ENCODE measurements at regions not wholly inside any gene's neighbourhood (a gene's known extent, or its start where the extent isn't known, plus 50 kb on each side); places are given as distances from the start of the nearest gene placed in this dataset.
"Not testable (repeated sequence)": the region's sequence is repeated elsewhere in the genome, so short reads cannot be mapped to it uniquely, and the experiment has no call there.

DNA sequence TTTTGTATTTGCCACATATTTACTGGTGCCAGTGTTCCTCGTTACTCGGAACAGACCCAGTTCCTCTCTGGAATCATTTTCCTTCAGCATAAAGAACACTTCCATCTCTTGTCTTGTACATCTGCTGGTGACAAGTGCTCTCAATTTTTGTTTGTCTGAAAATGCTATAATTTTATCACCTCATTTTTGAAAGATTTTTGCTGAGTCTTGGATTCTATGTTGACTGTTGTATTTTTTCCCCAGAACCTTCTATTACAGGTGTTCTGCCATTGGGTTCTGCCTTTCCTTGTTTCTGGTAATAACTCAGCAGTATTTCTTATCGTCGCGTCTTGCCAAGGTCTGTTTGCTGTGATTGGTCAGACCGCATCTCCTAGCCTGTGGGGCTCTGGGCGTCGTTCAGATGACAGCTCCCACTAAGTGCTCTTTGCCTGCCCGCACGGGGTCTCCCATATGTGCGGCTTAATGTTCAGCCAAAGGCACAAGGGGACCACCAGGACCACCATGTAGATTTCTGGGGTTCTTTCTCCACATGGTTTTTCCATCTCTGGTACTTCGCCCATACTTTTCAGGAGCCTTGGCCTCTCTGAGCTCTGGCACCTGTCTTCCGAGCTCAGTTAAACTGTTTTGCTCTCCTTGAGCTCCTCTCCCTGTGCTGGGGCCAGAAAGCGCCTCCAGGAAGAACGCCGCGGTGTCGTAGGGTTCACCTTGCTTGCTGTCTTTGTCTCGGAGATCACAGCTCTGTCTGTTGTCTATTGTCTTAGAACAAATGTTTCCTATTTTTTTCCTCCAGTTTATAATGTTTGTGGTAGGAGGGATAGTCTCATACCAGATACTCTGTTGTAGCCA, 80.0 kb downstream of the METRNL start:
- H3K27ac ChIP-seq (ENCODE audit: low read depth, low read length), result no peak overlapping the region
- H3K4me1 ChIP-seq (ENCODE audit: control insufficient read depth in 3 of 3, insufficient read depth in 3 of 3, low read length in 3 of 3), result peaks cover 0 to 7% (median 4%) of the 10 kb centered on the region in 3 donors
- H3K9ac ChIP-seq (ENCODE audit: low read depth in 1 of 3, low read length in 3 of 3), result no peak overlapping the region
- H3K36me3 ChIP-seq (ENCODE audit: control insufficient read depth in 3 of 3, insufficient read depth in 3 of 3, low read length in 3 of 3), result no peaks in the 10 kb centered on the region
- peaks cover 12 to 27% (median 22%) of the 10 kb centered on the region in 3 donors for H3K27me3 ChIP-seq (ENCODE audit: control insufficient read depth in 3 of 3, insufficient read depth in 3 of 3, low read length in 3 of 3)
- no peak overlapping the region for H3K4me3 ChIP-seq (ENCODE audit: low read length in 3 of 3)
- no peaks in the 10 kb centered on the region for H3K9me3 ChIP-seq (ENCODE audit: control insufficient read depth in 3 of 3, low read length in 3 of 3)

DNA sequence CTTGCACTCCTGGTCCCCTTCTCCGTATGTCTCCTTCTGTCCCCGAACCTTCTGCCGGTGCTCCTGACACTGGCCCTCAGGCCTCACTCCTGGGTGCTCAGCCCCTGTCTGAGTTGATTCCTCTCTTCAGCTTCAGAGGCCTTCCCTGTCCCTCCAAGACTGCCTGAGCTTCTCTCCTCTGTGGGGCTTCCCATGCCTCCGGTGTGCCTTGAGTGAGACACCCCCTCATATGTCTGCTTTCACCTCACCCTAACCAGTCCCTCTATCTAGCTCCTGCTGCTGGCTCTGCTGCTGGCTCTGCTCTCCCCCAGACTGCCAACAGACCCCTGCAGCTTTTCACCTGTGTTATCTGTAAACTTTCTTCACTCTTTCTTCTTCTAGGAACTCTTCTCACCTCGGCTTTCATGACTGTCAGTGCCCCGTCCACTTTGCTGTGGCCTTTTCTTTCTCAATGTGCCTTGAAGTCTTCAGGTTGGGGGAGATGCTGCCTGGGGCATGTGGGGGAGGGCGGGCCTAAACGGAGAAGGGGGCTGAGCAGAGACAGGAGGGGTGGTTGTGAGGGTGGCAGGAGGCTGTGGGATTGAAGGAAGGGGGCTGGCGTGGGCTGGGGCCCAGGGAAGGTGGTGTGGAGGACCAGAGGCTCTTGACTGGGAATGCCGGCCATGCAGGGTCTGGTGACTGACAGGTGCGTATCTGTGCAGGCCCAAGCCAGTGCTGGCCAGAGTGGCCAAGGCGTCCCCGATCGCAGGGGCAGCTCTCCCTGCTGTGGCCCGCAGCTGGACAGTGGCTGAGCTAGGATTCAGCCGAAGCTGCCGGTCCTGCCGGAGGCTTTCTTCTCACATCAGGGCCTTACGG, 81.3 kb downstream of the METRNL start:
- peaks cover 12 to 17% (median 13%) of the 10 kb centered on the region in 3 donors for H3K27me3 ChIP-seq (ENCODE audit: control insufficient read depth in 3 of 3, insufficient read depth in 3 of 3, low read length in 3 of 3)
- H3K27ac ChIP-seq (ENCODE audit: low read depth, low read length), result no peak overlapping the region
- H3K36me3 ChIP-seq (ENCODE audit: control insufficient read depth in 3 of 3, insufficient read depth in 3 of 3, low read length in 3 of 3), result no peaks in the 10 kb centered on the region
- no peak overlapping the region for H3K4me3 ChIP-seq (ENCODE audit: low read length in 3 of 3)
- H3K9me3 ChIP-seq (ENCODE audit: control insufficient read depth in 3 of 3, low read length in 3 of 3), result no peaks in the 10 kb centered on the region
- peaks cover 0 to 4% (median 4%) of the 10 kb centered on the region in 3 donors for H3K4me1 ChIP-seq (ENCODE audit: control insufficient read depth in 3 of 3, insufficient read depth in 3 of 3, low read length in 3 of 3)
- H3K9ac ChIP-seq (ENCODE audit: low read depth in 1 of 3, low read length in 3 of 3), result no peak overlapping the region

DNA sequence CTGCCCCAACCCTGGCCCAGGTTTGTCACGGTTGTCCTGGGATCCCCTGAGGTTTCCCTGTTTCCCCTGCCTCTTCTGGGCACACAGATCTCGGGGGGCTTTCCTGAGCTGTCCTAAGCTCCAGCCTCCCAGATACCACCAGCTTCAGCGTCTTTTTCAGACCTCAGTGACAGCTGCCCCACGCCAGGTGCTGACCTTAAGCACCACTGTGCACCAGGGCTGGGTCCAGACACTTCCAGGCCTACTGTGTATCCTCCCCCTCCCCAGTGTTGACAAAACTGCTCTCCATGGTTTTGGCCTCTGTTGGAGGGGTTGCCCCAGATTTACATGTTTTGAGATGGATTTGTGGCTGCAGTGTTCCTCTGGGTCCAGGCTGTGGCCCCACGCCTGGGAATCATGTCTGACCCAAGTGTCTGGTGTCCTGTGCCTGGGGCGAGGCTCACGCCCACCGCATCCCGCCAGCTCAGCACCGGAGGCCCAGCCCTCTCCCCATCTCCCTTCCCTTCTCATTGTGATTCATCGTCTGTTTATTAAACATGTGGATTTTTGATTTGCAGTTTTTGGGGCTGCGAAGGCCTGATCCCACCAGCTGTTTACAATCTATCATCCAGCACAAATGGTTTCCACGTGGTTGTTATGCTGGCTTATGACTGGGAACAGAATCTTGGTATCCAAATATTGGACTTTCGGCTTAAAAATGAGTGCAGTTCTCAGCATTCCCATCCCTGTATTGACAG, 82.1 kb downstream of the METRNL start:
- Histone ChIP-seq H3K9me3 (ENCODE audit: control insufficient read depth in 3 of 3, low read length in 3 of 3) (no peaks in the 10 kb centered on the region), H3K9ac (ENCODE audit: low read depth in 1 of 3, low read length in 3 of 3) (no peak overlapping the region), H3K27ac (ENCODE audit: low read depth, low read length) (no peak overlapping the region), H3K27me3 (ENCODE audit: control insufficient read depth in 3 of 3, insufficient read depth in 3 of 3, low read length in 3 of 3) (peaks cover 5 to 17% (median 12%) of the 10 kb centered on the region in 3 donors), H3K4me3 (ENCODE audit: low read length in 3 of 3) (no peak overlapping the region), H3K4me1 (ENCODE audit: control insufficient read depth in 3 of 3, insufficient read depth in 3 of 3, low read length in 3 of 3) (peaks cover 0 to 4% (median 0%) of the 10 kb centered on the region in 3 donors), H3K36me3 (ENCODE audit: control insufficient read depth in 3 of 3, insufficient read depth in 3 of 3, low read length in 3 of 3) (no peaks in the 10 kb centered on the region)

DNA sequence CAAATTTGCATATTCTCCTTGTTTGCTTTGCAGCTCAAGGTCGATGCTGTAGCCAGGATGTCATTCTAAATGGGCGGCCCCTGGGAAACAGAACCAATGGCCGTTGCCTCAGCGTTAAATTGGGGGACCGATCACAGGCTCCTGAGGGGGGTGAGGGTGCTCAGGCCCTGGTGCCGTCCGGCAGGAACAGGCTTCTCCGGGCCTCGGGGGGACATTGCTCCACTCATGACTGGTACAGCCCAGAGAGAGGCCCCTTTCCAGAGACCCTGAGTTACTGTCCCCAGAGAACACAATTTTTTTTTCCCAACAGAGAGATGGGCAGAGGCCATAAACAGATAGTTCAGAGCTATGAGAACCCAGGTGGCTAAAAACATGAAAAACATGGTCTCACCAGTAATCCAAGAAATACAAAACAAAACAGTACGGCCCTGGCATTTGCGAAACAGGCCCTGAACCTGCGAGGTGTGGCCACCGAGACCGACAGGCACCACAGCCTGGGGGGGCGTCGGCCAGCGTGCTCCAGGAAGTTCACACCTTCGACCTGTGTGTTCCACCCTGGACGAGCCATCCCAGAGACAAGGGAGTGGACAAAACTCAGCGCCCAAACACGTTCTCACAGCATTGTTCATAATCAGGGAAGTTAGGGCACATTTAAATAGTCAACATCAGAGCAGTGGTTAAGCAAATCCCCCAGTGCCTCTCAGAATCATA, 82.8 kb downstream of the METRNL start:
- no peaks in the 10 kb centered on the region for H3K36me3 ChIP-seq (ENCODE audit: control insufficient read depth in 3 of 3, insufficient read depth in 3 of 3, low read length in 3 of 3)
- H3K27me3 ChIP-seq (ENCODE audit: control insufficient read depth in 3 of 3, insufficient read depth in 3 of 3, low read length in 3 of 3), result peaks cover 3 to 19% (median 12%) of the 10 kb centered on the region in 3 donors
- H3K4me1 ChIP-seq (ENCODE audit: control insufficient read depth in 3 of 3, insufficient read depth in 3 of 3, low read length in 3 of 3), result peaks cover 0 to 4% (median 0%) of the 10 kb centered on the region in 3 donors
- no peaks in the 10 kb centered on the region for H3K9me3 ChIP-seq (ENCODE audit: control insufficient read depth in 3 of 3, low read length in 3 of 3)
- no peak overlapping the region for H3K9ac ChIP-seq (ENCODE audit: low read depth in 1 of 3, low read length in 3 of 3)
- no peak overlapping the region for H3K27ac ChIP-seq (ENCODE audit: low read depth, low read length)
- H3K4me3 ChIP-seq (ENCODE audit: low read length in 3 of 3), result no peak overlapping the region

DNA sequence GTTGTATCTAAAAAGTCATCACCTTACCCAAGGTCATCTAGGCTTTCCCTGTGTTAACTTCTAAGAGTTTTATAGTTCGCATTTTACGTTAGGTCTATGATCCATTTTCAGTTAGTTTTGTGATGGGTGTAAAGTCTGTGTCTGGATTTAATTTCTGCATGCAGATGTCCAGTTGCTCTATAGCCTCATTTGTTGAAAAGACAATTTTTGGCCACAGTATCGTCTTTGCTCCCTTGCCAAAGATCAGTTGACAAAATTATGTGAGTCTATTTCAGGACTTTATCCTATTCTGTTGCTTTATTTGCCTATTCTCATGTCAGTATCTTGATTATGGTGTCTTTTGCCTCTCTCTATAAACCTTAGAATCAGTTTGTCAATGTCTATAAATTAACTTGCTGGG, 85.1 kb downstream of the METRNL start:
- H3K27ac ChIP-seq (ENCODE audit: low read depth, low read length), result no peak overlapping the region
- H3K4me1 ChIP-seq (ENCODE audit: control insufficient read depth in 3 of 3, insufficient read depth in 3 of 3, low read length in 3 of 3), result peaks cover 0 to 4% (median 0%) of the 10 kb centered on the region in 3 donors
- H3K4me3 ChIP-seq (ENCODE audit: low read length in 3 of 3), result no peak overlapping the region
- no peaks in the 10 kb centered on the region for H3K36me3 ChIP-seq (ENCODE audit: control insufficient read depth in 3 of 3, insufficient read depth in 3 of 3, low read length in 3 of 3)
- no peak overlapping the region for H3K9ac ChIP-seq (ENCODE audit: low read depth in 1 of 3, low read length in 3 of 3)
- H3K27me3 ChIP-seq (ENCODE audit: control insufficient read depth in 3 of 3, insufficient read depth in 3 of 3, low read length in 3 of 3), result peaks cover 3 to 23% (median 12%) of the 10 kb centered on the region in 3 donors
- no peaks in the 10 kb centered on the region for H3K9me3 ChIP-seq (ENCODE audit: control insufficient read depth in 3 of 3, low read length in 3 of 3)

DNA sequence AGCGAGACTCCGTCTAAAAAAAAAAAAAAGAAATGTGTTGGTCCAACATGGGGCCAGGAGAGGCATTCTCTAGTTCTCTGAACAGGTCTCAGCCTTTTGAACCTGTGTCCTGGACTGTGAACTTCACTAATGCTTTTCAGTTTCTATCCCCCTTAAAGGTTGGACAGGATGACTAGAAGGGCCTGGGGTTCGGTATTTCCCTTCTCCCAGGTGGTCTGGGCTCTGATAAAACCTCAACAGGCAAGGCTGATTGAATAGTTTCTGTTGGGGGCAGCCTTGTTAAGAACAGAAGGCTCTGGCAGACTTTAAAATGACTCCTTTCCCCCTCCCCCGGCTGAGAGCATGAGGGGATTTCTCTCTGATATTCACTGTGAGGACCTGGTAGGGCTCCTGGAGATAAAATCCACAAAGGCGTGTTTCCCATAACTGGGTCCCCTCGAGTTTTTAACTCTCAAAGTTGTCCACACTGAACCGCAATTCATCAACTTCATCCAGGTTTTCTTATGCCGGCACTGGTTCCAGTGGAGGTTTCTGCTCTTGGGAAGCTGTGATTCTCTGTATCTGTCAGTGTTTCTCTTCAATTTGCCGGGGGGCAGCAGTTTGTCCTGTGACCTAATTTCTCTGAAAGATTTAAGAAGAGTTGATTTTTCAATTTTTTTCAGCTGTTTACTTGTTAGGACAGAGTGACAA, 91.3 kb downstream of the METRNL start:
- no peak overlapping the region for H3K27ac ChIP-seq (ENCODE audit: low read depth, low read length)
- peaks cover 0 to 8% (median 3%) of the 10 kb centered on the region in 3 donors for H3K27me3 ChIP-seq (ENCODE audit: control insufficient read depth in 3 of 3, insufficient read depth in 3 of 3, low read length in 3 of 3)
- peaks cover 5 to 12% (median 6%) of the 10 kb centered on the region in 3 donors for H3K4me1 ChIP-seq (ENCODE audit: control insufficient read depth in 3 of 3, insufficient read depth in 3 of 3, low read length in 3 of 3)
- H3K9me3 ChIP-seq (ENCODE audit: control insufficient read depth in 3 of 3, low read length in 3 of 3), result no peaks in the 10 kb centered on the region
- H3K9ac ChIP-seq (ENCODE audit: low read depth in 1 of 3, low read length in 3 of 3), result no peak overlapping the region
- no peak overlapping the region for H3K4me3 ChIP-seq (ENCODE audit: low read length in 3 of 3)
- H3K36me3 ChIP-seq (ENCODE audit: control insufficient read depth in 3 of 3, insufficient read depth in 3 of 3, low read length in 3 of 3), result no peaks in the 10 kb centered on the region

DNA sequence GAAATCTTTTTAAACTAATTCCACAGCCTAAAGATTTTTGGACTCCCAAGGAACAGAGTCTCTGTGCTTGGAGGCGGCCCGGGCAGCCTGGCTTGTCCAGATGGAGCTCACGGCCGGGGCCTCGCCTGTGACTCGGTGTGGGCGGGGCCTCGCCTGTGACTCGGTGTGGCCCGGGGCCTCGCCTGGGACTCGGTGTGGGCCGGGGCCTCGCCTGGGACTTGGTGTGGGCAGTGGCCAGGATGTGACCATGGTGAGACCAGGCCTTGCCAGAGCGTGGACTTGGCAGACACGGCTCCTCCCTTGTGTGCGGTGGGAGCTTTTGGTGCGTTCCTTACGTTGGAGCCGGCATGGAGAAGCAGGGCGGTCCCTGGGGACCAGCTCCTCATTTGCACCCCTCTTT, 92.3 kb downstream of the METRNL start:
- H3K4me1 ChIP-seq (ENCODE audit: control insufficient read depth in 3 of 3, insufficient read depth in 3 of 3, low read length in 3 of 3), result peaks cover 5 to 12% (median 6%) of the 10 kb centered on the region in 3 donors
- peaks cover 0 to 8% (median 3%) of the 10 kb centered on the region in 3 donors for H3K27me3 ChIP-seq (ENCODE audit: control insufficient read depth in 3 of 3, insufficient read depth in 3 of 3, low read length in 3 of 3)
- no peak overlapping the region for H3K4me3 ChIP-seq (ENCODE audit: low read length in 3 of 3)
- no peak overlapping the region for H3K27ac ChIP-seq (ENCODE audit: low read depth, low read length)
- no peak overlapping the region for H3K9ac ChIP-seq (ENCODE audit: low read depth in 1 of 3, low read length in 3 of 3)
- no peaks in the 10 kb centered on the region for H3K36me3 ChIP-seq (ENCODE audit: control insufficient read depth in 3 of 3, insufficient read depth in 3 of 3, low read length in 3 of 3)
- no peaks in the 10 kb centered on the region for H3K9me3 ChIP-seq (ENCODE audit: control insufficient read depth in 3 of 3, low read length in 3 of 3)

DNA sequence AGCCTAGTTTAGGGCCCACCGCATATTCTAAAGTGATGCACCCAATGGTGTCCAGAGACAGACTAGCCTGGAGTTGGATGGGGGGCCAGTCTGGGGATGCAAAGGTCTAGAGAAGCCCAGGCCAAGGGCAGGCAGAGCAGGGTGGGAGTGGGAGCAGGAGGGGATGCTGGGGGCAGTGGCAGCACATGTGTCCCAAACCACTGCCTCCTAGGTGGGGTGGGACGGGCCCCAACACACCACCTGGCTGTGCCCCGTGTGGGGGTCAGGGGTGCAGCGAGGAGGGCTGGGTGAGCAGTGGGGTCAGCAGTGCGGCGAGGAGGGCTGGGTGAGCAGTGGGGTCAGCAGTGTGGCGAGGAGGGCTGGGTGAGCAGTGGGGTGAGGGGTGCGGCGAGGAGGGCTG, 92.7 kb downstream of the METRNL start:
- H3K4me1 ChIP-seq (ENCODE audit: control insufficient read depth in 3 of 3, insufficient read depth in 3 of 3, low read length in 3 of 3), result peaks cover 5 to 12% (median 6%) of the 10 kb centered on the region in 3 donors
- H3K27ac ChIP-seq (ENCODE audit: low read depth, low read length); H3K4me3 ChIP-seq (ENCODE audit: low read length in 3 of 3); H3K36me3 ChIP-seq (ENCODE audit: control insufficient read depth in 3 of 3, insufficient read depth in 3 of 3, low read length in 3 of 3); H3K9ac ChIP-seq (ENCODE audit: low read depth in 1 of 3, low read length in 3 of 3); H3K27me3 ChIP-seq (ENCODE audit: control insufficient read depth in 3 of 3, insufficient read depth in 3 of 3, low read length in 3 of 3); H3K9me3 ChIP-seq (ENCODE audit: control insufficient read depth in 3 of 3, low read length in 3 of 3): not testable (repeated sequence)

DNA sequence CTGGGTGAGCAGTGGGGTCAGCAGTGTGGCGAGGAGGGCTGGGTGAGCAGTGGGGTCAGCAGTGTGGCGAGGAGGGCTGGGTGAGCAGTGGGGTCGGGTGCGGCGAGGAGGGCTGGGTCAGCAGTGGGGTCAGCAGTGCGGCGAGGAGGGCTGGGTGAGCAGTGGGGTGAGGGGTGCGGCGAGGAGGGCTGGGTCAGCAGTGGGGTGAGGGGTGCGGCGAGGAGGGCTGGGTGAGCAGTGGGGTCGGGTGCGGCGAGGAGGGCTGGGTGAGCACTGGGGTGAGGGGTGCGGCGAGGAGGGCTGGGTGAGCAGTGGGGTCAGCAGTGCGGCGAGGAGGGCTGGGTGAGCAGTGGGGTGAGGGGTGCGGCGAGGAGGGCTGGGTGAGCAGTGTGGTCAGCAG, 93.2 kb downstream of the METRNL start:
- H3K9me3 ChIP-seq (ENCODE audit: control insufficient read depth in 3 of 3, low read length in 3 of 3); H3K36me3 ChIP-seq (ENCODE audit: control insufficient read depth in 3 of 3, insufficient read depth in 3 of 3, low read length in 3 of 3); H3K9ac ChIP-seq (ENCODE audit: low read depth in 1 of 3, low read length in 3 of 3); H3K27me3 ChIP-seq (ENCODE audit: control insufficient read depth in 3 of 3, insufficient read depth in 3 of 3, low read length in 3 of 3); H3K27ac ChIP-seq (ENCODE audit: low read depth, low read length); H3K4me3 ChIP-seq (ENCODE audit: low read length in 3 of 3): not testable (repeated sequence)
- H3K4me1 ChIP-seq (ENCODE audit: control insufficient read depth in 3 of 3, insufficient read depth in 3 of 3, low read length in 3 of 3), result peaks cover 5 to 12% (median 6%) of the 10 kb centered on the region in 3 donors

All from skeletal muscle tissue (tissue), 3 donors.